IPS-NIHi7 (cell line): ENCODE measurements at regions not wholly inside any gene's neighbourhood (a gene's known extent, or its start where the extent isn't known, plus 50 kb on each side); places are given as distances from the start of the nearest gene placed in this dataset.
"Not testable (repeated sequence)": the region's sequence is repeated elsewhere in the genome, so short reads cannot be mapped to it uniquely, and the experiment has no call there.

Experiments
- DNase-seq: peaks from one replicate; pipeline ENCODE4 v3.0.0; 2012; ENCODE audit warnings: mixed read lengths; ENCODE audit errors: extremely low spot score

GRCh38 chr3:27630885-27631284 is 91.2 kb downstream of the EOMES start:
- DNase-seq: no peak

GRCh38 chr3:27629366-27629765 is 92.8 kb downstream of the EOMES start:
- no peak for DNase-seq

- DNase-seq: no peak
These were observed 93.9 kb downstream of the EOMES start for GRCh38 chr3:27628026-27628750.

- no peak for DNase-seq
These were observed 95.5 kb downstream of the EOMES start for GRCh38 chr3:27626596-27627118.

GRCh38 chr3:27625864-27626263 is 96.3 kb downstream of the EOMES start:
- DNase-seq: no peak

GRCh38 chr3:27623085-27623753 is 98.9 kb downstream of the EOMES start:
- no peak for DNase-seq

- no peak for DNase-seq
These were observed 104.6 kb downstream of the EOMES start for GRCh38 chr3:27617552-27617951.

GRCh38 chr3:27616031-27616430 is 106.1 kb downstream of the EOMES start:
- DNase-seq: no peak

- DNase-seq: no peak
These were observed 106.6 kb downstream of the EOMES start for GRCh38 chr3:27615555-27615954.

- no peak for DNase-seq
These were observed 107.5 kb downstream of the EOMES start for GRCh38 chr3:27614592-27614991.

GRCh38 chr3:27613846-27614500 is 108.2 kb downstream of the EOMES start:
- no peak for DNase-seq

GRCh38 chr3:27610800-27611525 is 111.2 kb downstream of the EOMES start:
- DNase-seq: no peak

- DNase-seq: no peak
These were observed 114.8 kb downstream of the EOMES start for GRCh38 chr3:27607370-27607769.

- DNase-seq: no peak
These were observed 115.6 kb downstream of the EOMES start for GRCh38 chr3:27606537-27606936.

GRCh38 chr3:27601311-27601710 is 117.1 kb upstream of the SLC4A7 start:
- DNase-seq: not testable (repeated sequence)

- not testable (repeated sequence) for DNase-seq
These were observed 115.6 kb upstream of the SLC4A7 start for GRCh38 chr3:27599741-27600140.

GRCh38 chr3:27596921-27597320 is 112.7 kb upstream of the SLC4A7 start:
- no peak for DNase-seq

GRCh38 chr3:27596334-27596841 is 112.2 kb upstream of the SLC4A7 start:
- DNase-seq: no peak

- no peak for DNase-seq
These were observed 110.0 kb upstream of the SLC4A7 start for GRCh38 chr3:27594096-27594690.

- no peak for DNase-seq
These were observed 109.0 kb upstream of the SLC4A7 start for GRCh38 chr3:27593173-27593572.
